A549 (cell line): ENCODE measurements at regions not wholly inside any gene's neighbourhood (a gene's known extent, or its start where the extent isn't known, plus 50 kb on each side); places are given as distances from the start of the nearest gene placed in this dataset.

ENCODE experiments used
- BHLHE40 ChIP-seq: IDR thresholded peaks from 2 replicates; pipeline ENCODE4 v1.6.1; 2012; ENCODE audit warnings: low read depth, low read length, inconsistent platforms
- POLR2A ChIP-seq: IDR thresholded peaks from 2 replicates; pipeline ENCODE4 v1.6.1; 2012; ENCODE audit warnings: mild to moderate bottlenecking, low read length
- POLR2AphosphoS2 ChIP-seq: conservative IDR thresholded peaks from 2 replicates; pipeline ENCODE4 v1.6.1; 2012; ENCODE audit warnings: low read length, improper control_type of control experiment, inconsistent platforms
- SMC3 ChIP-seq: fragments of >200 bp; sonication (Bioruptor Twin); formaldehyde crosslinking; IDR thresholded peaks from 3 replicates; pipeline ENCODE4 v1.6.1; 2018; ENCODE audit warnings: inconsistent platforms
- SREBF2 ChIP-seq: fragments of 450-650 bp; IDR thresholded peaks from 2 replicates; pipeline ENCODE4 v1.6.1; 2014; ENCODE audit warnings: mild to moderate bottlenecking, moderate library complexity
- ZC3H11A ChIP-seq: fragments of 450-650 bp; IDR thresholded peaks from 2 replicates; pipeline ENCODE4 v1.6.1; 2014; ENCODE audit warnings: antibody characterized with exemption, mild to moderate bottlenecking

DNA sequence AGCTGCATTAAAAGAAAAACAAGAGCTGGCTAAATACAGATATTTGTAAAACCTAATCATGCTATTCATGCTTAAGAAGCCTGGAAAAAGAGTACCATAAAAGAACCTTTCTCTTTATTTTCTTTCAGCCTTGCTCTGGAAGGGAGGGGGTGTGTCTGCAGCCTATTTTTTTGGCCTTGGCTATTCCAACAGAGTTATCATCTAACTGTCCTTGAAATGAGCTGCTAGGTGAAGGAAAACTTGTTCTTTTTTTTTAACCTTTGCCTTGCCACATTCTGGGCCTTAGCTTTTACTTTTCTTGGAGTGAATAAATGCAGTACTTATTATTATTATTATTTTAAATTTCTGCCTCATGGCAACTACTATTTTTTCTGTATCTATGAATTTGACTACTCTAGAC, 224.9 kb upstream of the SYNCRIP start:
- TF ChIP-seq SMC3: no peak
- no peak for TF ChIP-seq POLR2AphosphoS2
- no peak for TF ChIP-seq ZC3H11A
- no peak for TF ChIP-seq SREBF2
- no peak for TF ChIP-seq POLR2A
- TF ChIP-seq BHLHE40: no peak
